Upper lobe of left lung (tissue), 4 donors: ENCODE measurements at regions not wholly inside any gene's neighbourhood (a gene's known extent, or its start where the extent isn't known, plus 50 kb on each side); places are given as distances from the start of the nearest gene placed in this dataset.

Experiments used
- EP300 ChIP-seq, 4 donors: sonication (generic); formaldehyde crosslinking; IDR thresholded peaks; one replicate each; pipeline ENCODE4 v1.5.1; 2017; ENCODE audit warnings: antibody characterized with exemption in 4 of 4, control low read depth in 2 of 4
- TF ChIP-seq, protein P1 (sequence below), 6 experiments: fragments of 450-650 bp in 4 of 6; fragments of 200-600 bp in 2 of 6; sonication (generic) in 2 of 6; IDR thresholded peaks; one replicate each; pipeline ENCODE4 v1.5.1; 2016 to 2019; ENCODE audit warnings: antibody characterized with exemption in 6 of 6

DNA sequence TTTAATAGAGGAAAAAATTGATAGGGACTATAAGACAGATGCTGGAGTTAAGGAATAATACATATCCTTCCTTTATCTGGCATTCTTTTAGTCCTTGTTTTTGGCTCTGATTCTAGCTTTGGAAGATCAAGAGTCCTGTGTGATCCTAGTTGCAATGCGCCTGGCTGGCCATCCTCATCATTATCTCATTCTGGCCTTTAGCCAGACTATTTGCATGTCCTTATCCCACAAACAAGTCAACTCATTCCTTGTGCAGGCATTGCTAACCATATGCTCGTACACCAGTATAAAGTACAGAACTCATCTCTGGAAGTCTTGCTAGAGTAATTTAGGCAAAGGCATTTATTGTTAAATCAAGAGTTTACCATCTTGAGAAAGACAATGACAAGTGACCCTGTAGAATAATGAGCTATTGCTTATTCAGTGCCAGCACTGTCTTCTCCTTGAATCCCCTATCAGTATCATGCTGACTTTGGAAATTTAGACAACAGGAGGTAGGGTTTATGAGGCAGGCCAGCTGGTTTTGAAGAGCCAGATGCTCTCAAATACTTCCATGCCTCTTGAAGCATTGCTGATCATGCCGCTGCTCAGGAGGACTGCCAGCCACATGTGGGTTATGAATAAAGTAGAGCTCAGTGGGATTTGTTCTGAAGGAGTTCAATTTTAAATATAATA is 1730.3 kb upstream of the TENM3 start:
- TF ChIP-seq EP300 (IDR thresholded peaks at IDR 0.05) = no peak
- TF ChIP-seq, protein P1, sequence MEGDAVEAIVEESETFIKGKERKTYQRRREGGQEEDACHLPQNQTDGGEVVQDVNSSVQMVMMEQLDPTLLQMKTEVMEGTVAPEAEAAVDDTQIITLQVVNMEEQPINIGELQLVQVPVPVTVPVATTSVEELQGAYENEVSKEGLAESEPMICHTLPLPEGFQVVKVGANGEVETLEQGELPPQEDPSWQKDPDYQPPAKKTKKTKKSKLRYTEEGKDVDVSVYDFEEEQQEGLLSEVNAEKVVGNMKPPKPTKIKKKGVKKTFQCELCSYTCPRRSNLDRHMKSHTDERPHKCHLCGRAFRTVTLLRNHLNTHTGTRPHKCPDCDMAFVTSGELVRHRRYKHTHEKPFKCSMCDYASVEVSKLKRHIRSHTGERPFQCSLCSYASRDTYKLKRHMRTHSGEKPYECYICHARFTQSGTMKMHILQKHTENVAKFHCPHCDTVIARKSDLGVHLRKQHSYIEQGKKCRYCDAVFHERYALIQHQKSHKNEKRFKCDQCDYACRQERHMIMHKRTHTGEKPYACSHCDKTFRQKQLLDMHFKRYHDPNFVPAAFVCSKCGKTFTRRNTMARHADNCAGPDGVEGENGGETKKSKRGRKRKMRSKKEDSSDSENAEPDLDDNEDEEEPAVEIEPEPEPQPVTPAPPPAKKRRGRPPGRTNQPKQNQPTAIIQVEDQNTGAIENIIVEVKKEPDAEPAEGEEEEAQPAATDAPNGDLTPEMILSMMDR (IDR thresholded peaks at IDR 0.05) = no peak
